GM19468 (cell line): ENCODE measurements at regions not wholly inside any gene's neighbourhood (a gene's known extent, or its start where the extent isn't known, plus 50 kb on each side); places are given as distances from the start of the nearest gene placed in this dataset.
"Not testable (repeated sequence)": the region's sequence is repeated elsewhere in the genome, so short reads cannot be mapped to it uniquely, and the experiment has no call there.

Experiments used
- ATAC-seq: cut with Tn5 transposase; IDR thresholded peaks from one replicate; pipeline ENCODE4 v1.9.1; 2021; ENCODE audit warnings: mild to moderate bottlenecking, moderate library complexity, moderate number of reproducible peaks; ENCODE audit not compliant: unreplicated experiment; ENCODE audit errors: extremely low read depth

- no peak for ATAC-seq
Measured at GRCh38 chr4:53703267-53703655, 112.0 kb upstream of the LNX1 start.

- peak; percentile 73 for ATAC-seq
Measured at GRCh38 chr4:53702334-53703266, 111.3 kb upstream of the LNX1 start.

- ATAC-seq, result not testable (repeated sequence)
Measured at GRCh38 chr4:53701260-53701659, 110.0 kb upstream of the LNX1 start.

DNA sequence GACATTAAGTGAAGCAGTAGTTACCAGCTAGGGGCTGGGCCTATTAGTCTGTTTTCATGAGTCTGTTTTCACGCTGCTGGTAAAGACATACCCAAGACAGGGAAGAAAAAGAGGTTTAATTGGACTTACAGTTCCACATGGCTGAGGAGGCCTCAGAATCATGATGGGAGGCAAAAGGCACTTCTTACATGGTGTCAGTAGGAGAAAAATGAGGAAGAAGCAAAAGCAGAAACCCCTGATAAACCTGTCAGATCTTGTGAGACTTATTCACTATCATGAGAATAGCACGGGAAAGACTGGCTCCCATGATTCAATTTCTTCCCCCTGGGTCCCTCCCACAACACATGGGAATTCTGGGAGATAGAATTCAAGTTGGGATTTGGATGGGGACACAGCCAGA is 108.0 kb upstream of the LNX1 start:
- not testable (repeated sequence) for ATAC-seq

GRCh38 chr4:53697016-53697685 is 105.9 kb upstream of the LNX1 start:
- ATAC-seq, result no peak

GRCh38 chr4:53695540-53696463 is 104.5 kb upstream of the LNX1 start:
- peak; percentile 74 for ATAC-seq

DNA sequence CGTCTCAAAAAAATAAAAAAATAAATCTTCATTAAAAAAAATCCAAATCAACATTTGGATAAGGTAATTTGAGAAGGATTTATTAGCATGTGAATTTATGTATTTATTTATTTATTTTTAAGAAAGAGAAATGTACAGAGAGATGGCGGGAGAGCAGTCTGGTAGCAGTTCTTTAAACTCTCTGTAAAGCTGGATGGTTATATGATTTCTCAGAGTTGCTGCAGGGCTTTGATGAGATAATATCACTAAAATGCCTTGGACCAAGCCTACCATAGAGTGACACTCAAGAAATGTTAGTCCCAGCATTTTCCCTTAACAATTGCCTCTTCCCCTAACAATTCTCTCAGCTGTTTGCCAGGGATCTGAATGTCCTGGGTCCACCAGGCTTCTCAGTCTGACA is 103.4 kb upstream of the LNX1 start:
- no peak for ATAC-seq

DNA sequence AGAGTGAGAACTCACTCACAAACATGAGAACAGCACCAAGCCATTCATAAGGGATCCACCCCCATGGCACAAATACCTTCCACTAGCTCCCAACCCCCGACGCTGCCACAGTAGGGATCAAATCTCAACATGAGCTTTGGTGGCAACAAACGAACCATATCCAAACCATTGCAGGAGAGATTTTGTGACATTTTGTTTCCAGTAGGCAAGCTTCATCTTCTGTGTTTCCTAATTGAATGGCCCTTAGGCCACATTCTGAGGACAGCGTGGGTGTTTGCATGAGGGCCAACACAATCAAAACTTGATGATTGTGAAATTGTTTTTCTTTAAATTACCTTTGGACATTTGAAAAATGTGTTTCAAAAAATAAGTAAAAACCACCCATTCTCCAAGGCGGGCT is 102.6 kb upstream of the LNX1 start:
- ATAC-seq, result no peak

DNA sequence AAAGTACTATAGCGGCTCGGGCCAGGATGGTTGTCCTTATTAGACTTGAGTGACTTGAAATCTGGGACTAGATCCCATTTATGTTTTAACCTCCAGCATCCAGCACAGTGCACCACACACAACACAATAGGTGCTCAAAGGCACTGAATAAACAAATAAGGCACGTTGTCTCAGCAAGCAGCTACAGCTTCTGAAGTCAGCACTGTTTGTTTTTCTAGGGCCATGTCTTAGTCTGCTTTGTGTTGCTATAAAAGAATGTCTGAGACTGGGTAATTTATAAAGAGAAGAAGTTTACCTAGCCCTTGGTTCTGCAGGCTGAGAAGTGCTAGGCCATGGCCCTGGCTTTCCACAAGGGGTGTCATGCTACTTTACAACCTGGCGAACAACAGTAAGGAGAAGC is 102.1 kb upstream of the LNX1 start:
- no peak for ATAC-seq

GRCh38 chr4:53688186-53688790 is 97.0 kb upstream of the LNX1 start:
- ATAC-seq, result peak; percentile 38

DNA sequence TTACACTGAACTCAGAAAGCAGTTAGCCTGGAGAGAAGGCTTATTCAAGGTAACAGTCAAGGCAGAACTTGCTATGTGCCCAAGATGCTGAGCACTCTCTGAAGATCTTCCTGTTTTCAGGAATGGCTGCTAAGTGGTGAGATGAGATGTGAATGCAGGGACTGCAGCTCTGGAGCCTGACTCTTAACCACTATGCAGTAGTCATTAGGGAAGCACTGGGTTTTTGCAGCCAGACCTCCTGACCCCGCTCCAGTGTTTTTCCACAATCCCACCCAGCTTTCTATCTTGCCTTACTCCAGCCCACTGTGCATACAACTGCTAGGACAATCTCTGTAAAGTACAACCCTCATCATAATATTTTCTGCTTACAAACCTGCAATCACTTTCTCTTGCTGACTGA is 95.2 kb upstream of the LNX1 start:
- ATAC-seq, result no peak

GRCh38 chr4:53684136-53685130 is 93.1 kb upstream of the LNX1 start:
- no peak for ATAC-seq

GRCh38 chr4:53682908-53683307 is 91.6 kb upstream of the LNX1 start:
- ATAC-seq, result no peak

DNA sequence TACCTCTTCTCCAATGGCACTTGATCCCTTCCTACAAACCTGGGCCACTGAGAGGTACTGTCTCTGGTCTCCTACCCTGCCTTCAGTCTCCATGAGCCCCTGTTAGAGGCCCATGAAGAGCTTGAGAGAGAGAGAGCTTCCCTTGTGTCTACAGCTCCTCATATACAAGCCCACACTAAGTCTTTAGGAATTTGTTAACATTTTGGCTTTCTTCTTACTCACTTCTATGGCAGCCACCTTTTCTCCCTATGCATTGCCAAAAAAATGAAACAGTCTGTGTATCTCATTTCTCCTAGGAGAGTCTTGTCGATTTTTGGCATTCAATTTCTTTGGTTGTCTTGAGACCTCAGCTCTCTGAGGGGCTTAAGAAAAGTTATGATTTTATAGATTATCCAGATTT is 90.9 kb upstream of the LNX1 start:
- no peak for ATAC-seq

DNA sequence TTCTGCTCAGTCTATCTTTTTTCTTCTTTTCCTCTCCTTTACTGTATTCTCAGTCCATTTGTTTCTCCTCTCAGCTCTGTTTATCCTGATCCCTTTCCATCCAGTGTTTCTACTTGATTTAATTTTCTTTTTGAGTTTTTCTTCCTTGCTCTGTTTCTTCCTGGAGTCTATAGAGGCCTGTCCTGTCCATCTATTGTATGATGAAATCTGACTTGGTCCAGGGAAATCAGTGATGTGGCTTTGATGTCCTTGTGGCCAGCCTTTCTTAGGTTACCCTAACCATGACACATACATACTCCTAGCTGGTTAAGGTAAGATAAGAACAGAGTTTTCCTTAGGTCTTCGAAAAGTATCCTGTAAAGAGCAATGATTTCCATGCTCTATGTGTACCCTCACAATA is 89.3 kb upstream of the LNX1 start:
- no peak for ATAC-seq

DNA sequence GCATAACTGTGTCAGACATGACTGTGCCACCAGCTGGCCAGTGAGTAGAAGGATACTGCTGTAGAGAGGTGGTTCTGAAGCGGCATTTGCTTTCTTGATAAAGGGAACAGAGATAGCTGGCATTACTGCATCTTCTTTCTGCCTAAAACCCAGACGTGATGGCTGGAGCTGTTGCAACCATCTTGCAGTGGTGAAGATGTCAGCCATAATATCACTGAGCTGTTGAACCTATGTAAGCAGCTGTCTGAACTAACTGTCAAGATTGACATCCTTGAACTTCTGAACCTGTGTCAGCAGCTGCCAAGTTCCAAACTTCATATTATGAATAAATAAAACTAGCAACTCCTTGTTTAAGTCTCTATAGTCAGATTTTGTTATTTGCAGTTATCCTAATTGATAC is 88.9 kb upstream of the LNX1 start:
- no peak for ATAC-seq

GRCh38 chr4:53676402-53676871 is 85.2 kb upstream of the LNX1 start:
- no peak for ATAC-seq

- no peak for ATAC-seq
Measured at GRCh38 chr4:53674903-53675302, 83.6 kb upstream of the LNX1 start.

DNA sequence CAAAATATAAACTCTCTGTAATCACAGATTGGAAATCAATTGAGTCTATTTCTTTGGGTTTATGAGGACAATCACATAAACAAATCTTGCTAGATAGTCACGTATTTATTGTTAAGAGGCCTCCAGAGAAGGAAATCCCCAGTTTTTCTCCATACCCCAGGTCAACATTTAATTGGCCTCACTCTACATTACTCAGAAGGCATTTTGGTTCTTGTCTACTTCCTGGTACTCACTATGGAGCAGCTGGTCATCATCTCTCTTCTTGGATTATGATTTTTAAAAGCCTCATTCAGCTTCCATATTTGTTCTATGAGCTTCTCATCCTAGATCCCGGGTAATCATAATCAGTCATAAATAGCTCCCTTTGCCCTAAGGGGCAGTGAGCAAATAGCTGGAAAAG is 81.6 kb upstream of the LNX1 start:
- ATAC-seq, result no peak
